ENCODE measurements at regions not wholly inside any gene's neighbourhood (a gene's known extent, or its start where the extent isn't known, plus 50 kb on each side); places are given as distances from the start of the nearest gene placed in this dataset.

DNA sequence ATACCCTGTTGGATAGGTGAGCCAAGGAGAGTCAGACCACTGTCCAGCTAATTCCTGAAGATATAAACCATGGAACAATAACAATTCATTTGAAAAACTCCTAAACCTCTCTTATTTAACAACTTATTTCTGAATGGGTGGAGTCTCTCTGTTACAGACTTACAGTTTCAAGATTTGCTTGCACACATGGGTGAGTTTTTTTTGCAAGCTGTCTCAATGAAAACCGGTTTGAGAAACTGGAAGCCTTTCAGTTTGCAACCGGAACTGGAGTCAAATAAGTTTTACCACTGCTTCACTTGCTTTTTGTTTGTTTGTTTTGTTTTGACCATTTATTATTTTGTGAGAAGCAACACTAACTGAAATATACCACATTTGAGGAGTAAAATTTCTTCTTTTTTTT lies 243.8 kb downstream of the MTERF1 start:
- TF ChIP-seq, protein P1, sequence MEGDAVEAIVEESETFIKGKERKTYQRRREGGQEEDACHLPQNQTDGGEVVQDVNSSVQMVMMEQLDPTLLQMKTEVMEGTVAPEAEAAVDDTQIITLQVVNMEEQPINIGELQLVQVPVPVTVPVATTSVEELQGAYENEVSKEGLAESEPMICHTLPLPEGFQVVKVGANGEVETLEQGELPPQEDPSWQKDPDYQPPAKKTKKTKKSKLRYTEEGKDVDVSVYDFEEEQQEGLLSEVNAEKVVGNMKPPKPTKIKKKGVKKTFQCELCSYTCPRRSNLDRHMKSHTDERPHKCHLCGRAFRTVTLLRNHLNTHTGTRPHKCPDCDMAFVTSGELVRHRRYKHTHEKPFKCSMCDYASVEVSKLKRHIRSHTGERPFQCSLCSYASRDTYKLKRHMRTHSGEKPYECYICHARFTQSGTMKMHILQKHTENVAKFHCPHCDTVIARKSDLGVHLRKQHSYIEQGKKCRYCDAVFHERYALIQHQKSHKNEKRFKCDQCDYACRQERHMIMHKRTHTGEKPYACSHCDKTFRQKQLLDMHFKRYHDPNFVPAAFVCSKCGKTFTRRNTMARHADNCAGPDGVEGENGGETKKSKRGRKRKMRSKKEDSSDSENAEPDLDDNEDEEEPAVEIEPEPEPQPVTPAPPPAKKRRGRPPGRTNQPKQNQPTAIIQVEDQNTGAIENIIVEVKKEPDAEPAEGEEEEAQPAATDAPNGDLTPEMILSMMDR (IDR thresholded peaks at IDR 0.05) = no peak
- no peak for TF ChIP-seq POLR2AphosphoS5 (IDR thresholded peaks at IDR 0.05)
